ENCODE measurements at regions not wholly inside any gene's neighbourhood (a gene's known extent, or its start where the extent isn't known, plus 50 kb on each side); places are given as distances from the start of the nearest gene placed in this dataset.

DNA sequence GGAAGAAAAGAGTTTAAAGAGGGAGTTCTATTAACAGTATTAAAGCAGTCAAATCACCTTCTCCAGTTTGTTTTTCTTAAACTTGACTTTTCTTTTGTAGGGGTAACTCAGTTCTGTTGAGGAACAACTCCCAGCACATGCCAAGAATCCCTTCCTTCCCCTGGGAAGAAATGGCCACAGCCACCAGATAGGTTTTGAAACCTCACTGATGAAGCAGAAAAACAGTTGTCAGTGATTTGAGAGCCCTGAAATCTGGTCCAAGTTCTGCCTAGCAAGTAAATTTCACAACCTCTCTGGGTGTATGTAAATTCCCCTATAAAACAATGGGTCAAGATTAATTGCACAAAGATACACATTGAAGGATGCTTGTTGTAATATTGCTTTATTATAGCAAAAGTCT is 167.1 kb downstream of the DHX15 start:
- Histone ChIP-seq H3K79me2 (ENCODE audit: low read length) (no peaks in the 10 kb centered on the region), H3K4me3 (ENCODE audit: low read length) (no peak overlapping the region), H2AFZ (ENCODE audit: low read length) (no peak overlapping the region), H3F3A (ENCODE audit: low read length, unreplicated experiment) (no peaks in the 10 kb centered on the region), H3K9me2 (replicated peaks; ENCODE audit: low read length) (no peaks in the 10 kb centered on the region), H3K9ac (ENCODE audit: low read length) (no peak overlapping the region), H3K27me3 (ENCODE audit: low read length) (peaks cover 31% of the 10 kb centered on the region), H3K4me1 (ENCODE audit: insufficient read depth, low read length) (no peaks in the 10 kb centered on the region), H3K36me3 (ENCODE audit: low read depth, low read length) (no peaks in the 10 kb centered on the region), H3K9me3 (ENCODE audit: low read length) (no peaks in the 10 kb centered on the region), H3K27ac (ENCODE audit: low read length) (no peak overlapping the region), H3K4me2 (ENCODE audit: low read length) (no peak overlapping the region), H4K20me1 (ENCODE audit: low read length) (no peaks in the 10 kb centered on the region)
- TF ChIP-seq EZH2 (IDR thresholded peaks at IDR 0.05; ENCODE audit: low read length, unreplicated experiment) (no peak), EZH2phosphoT487 (IDR thresholded peaks at IDR 0.05; ENCODE audit: borderline replicate concordance, low read length) (no peak)
- TF ChIP-seq, protein P1, sequence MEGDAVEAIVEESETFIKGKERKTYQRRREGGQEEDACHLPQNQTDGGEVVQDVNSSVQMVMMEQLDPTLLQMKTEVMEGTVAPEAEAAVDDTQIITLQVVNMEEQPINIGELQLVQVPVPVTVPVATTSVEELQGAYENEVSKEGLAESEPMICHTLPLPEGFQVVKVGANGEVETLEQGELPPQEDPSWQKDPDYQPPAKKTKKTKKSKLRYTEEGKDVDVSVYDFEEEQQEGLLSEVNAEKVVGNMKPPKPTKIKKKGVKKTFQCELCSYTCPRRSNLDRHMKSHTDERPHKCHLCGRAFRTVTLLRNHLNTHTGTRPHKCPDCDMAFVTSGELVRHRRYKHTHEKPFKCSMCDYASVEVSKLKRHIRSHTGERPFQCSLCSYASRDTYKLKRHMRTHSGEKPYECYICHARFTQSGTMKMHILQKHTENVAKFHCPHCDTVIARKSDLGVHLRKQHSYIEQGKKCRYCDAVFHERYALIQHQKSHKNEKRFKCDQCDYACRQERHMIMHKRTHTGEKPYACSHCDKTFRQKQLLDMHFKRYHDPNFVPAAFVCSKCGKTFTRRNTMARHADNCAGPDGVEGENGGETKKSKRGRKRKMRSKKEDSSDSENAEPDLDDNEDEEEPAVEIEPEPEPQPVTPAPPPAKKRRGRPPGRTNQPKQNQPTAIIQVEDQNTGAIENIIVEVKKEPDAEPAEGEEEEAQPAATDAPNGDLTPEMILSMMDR (conservative IDR thresholded peaks at IDR 0.05; ENCODE audit: low read depth, low read length), result no peak
- DNase-seq (no peak), ATAC-seq (no peak)
- BruUV-seq (replicated peaks), result no TSS peak
- ChIA-PET CTCF (no interaction called here), POLR2A (ENCODE audit: unreplicated experiment) (no interaction called here)
- intact Hi-C loops (cut with micrococcal nuclease), result loop anchor here (5.0 kb wide), 1 partner anchor 700 kb away; no protein-coding TSS in a partner anchor

DNA sequence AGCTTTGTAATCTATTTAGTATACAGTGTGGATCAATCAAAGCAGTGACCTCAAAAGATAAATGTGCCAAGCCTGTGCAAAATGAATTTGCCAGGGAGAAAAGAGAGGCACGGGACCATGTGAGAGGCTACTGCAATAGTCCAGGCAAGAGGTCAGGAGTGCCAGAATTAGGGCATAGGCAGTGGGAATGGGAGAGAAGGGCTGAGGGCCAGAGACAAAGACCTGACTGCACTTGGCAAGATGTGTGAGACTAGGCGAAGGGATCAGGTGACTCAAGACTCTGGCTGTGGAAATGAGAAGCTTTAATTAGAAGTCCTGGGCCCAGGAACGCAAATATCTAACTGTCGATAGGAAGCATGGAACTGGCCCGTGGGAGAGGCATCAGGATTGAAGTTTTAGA is 168.1 kb downstream of the DHX15 start:
- H3K4me3 ChIP-seq (ENCODE audit: low read length), result no peak overlapping the region
- no TSS peak for BruUV-seq (replicated peaks)
- H3K4me2 ChIP-seq (ENCODE audit: low read length), result no peak overlapping the region
- no peaks in the 10 kb centered on the region for H3F3A ChIP-seq (ENCODE audit: low read length, unreplicated experiment)
- no peaks in the 10 kb centered on the region for H3K9me2 ChIP-seq (replicated peaks; ENCODE audit: low read length)
- H3K27me3 ChIP-seq (ENCODE audit: low read length), result peaks cover 40% of the 10 kb centered on the region
- H3K27ac ChIP-seq (ENCODE audit: low read length), result no peak overlapping the region
- intact Hi-C loops (cut with micrococcal nuclease), result loop anchor here (5.0 kb wide), 1 partner anchor 699 kb away; no protein-coding TSS in a partner anchor
- H2AFZ ChIP-seq (ENCODE audit: low read length), result no peak overlapping the region
- H3K9ac ChIP-seq (ENCODE audit: low read length), result no peak overlapping the region
- POLR2A ChIA-PET (ENCODE audit: unreplicated experiment), result no interaction called here
- no peaks in the 10 kb centered on the region for H3K36me3 ChIP-seq (ENCODE audit: low read depth, low read length)
- no peak for TF ChIP-seq EZH2 (IDR thresholded peaks at IDR 0.05; ENCODE audit: low read length, unreplicated experiment)
- TF ChIP-seq, protein P1 (conservative IDR thresholded peaks at IDR 0.05; ENCODE audit: low read depth, low read length), result no peak
- TF ChIP-seq EZH2phosphoT487 (IDR thresholded peaks at IDR 0.05; ENCODE audit: borderline replicate concordance, low read length), result no peak
- CTCF ChIA-PET, result no interaction called here
- no peak for ATAC-seq
- DNase-seq, result no peak
- H3K9me3 ChIP-seq (ENCODE audit: low read length), result no peaks in the 10 kb centered on the region
- no peaks in the 10 kb centered on the region for H4K20me1 ChIP-seq (ENCODE audit: low read length)
- no peaks in the 10 kb centered on the region for H3K79me2 ChIP-seq (ENCODE audit: low read length)
- H3K4me1 ChIP-seq (ENCODE audit: insufficient read depth, low read length), result no peaks in the 10 kb centered on the region

DNA sequence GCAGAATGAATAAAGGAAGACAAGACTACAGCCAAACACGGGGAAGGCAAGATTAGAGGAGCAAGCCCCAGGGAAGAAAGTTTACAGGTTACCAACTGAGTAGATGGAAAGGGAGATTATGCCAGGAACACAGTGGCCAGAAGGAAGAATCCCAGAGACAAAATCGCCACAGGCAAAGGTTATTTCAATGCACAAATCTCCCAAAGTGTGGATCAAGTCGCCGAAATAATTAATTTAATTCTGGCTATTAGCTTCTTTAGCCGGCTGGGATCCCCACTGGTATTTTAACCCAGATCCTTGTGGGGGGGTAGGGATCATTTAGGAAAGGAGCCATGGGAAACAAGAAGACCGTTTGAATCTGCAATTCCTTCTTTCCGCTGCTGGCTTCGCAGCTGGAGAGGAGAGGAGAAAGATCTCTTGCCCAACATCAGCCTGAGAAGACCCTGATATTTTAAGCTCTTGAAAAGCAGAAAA is 171.0 kb downstream of the DHX15 start:
- H3K9me2 ChIP-seq (replicated peaks; ENCODE audit: low read length), result no peaks in the 10 kb centered on the region
- no peak for DNase-seq
- intact Hi-C loops (cut with micrococcal nuclease), result no loop called here
- no peak overlapping the region for H2AFZ ChIP-seq (ENCODE audit: low read length)
- H3K79me2 ChIP-seq (ENCODE audit: low read length), result no peaks in the 10 kb centered on the region
- H3K36me3 ChIP-seq (ENCODE audit: low read depth, low read length), result no peaks in the 10 kb centered on the region
- H3F3A ChIP-seq (ENCODE audit: low read length, unreplicated experiment), result no peaks in the 10 kb centered on the region
- no peak for TF ChIP-seq EZH2phosphoT487 (IDR thresholded peaks at IDR 0.05; ENCODE audit: borderline replicate concordance, low read length)
- TF ChIP-seq, protein P1 (conservative IDR thresholded peaks at IDR 0.05; ENCODE audit: low read depth, low read length), result no peak
- no peak for TF ChIP-seq EZH2 (IDR thresholded peaks at IDR 0.05; ENCODE audit: low read length, unreplicated experiment)
- peaks cover 53% of the 10 kb centered on the region for H3K27me3 ChIP-seq (ENCODE audit: low read length)
- H3K4me2 ChIP-seq (ENCODE audit: low read length), result no peak overlapping the region
- H3K27ac ChIP-seq (ENCODE audit: low read length), result no peak overlapping the region
- no peaks in the 10 kb centered on the region for H3K9me3 ChIP-seq (ENCODE audit: low read length)
- no peak for ATAC-seq
- CTCF ChIA-PET, result no interaction called here
- H4K20me1 ChIP-seq (ENCODE audit: low read length), result no peaks in the 10 kb centered on the region
- POLR2A ChIA-PET (ENCODE audit: unreplicated experiment), result no interaction called here
- H3K4me3 ChIP-seq (ENCODE audit: low read length), result no peak overlapping the region
- H3K4me1 ChIP-seq (ENCODE audit: insufficient read depth, low read length), result no peaks in the 10 kb centered on the region
- no peak overlapping the region for H3K9ac ChIP-seq (ENCODE audit: low read length)
- BruUV-seq (replicated peaks), result no TSS peak
